DMS 273 treated with DMSO at 0.1 percent for 48 hours (cell line): ENCODE measurements at regions not wholly inside any gene's neighbourhood (a gene's known extent, or its start where the extent isn't known, plus 50 kb on each side); places are given as distances from the start of the nearest gene placed in this dataset.
"Not testable (repeated sequence)": the region's sequence is repeated elsewhere in the genome, so short reads cannot be mapped to it uniquely, and the experiment has no call there.

Experiments used
- DNase-seq: peaks from one replicate; lab custom pipeline; 2025; lab: John Stamatoyannopoulos, UW

- DNase-seq = no peak
These were observed 781.4 kb upstream of the INTU start for GRCh38 chr4:126851391-126851790.

GRCh38 chr4:126853715-126854114 is 779.0 kb upstream of the INTU start:
- DNase-seq = no peak

- no peak for DNase-seq
These were observed 775.9 kb upstream of the INTU start for GRCh38 chr4:126856906-126857305.

GRCh38 chr4:126859314-126859713 is 773.4 kb upstream of the INTU start:
- DNase-seq = no peak

GRCh38 chr4:126859872-126860271 is 772.9 kb upstream of the INTU start:
- DNase-seq = no peak

GRCh38 chr4:126860308-126860707 is 772.4 kb upstream of the INTU start:
- no peak for DNase-seq

GRCh38 chr4:126869967-126870366 is 762.8 kb upstream of the INTU start:
- no peak for DNase-seq

GRCh38 chr4:126871810-126872209 is 760.9 kb upstream of the INTU start:
- no peak for DNase-seq

- DNase-seq = no peak
These were observed 758.2 kb upstream of the INTU start for GRCh38 chr4:126874533-126874932.

- DNase-seq = no peak
These were observed 743.8 kb upstream of the INTU start for GRCh38 chr4:126888968-126889367.

- DNase-seq = no peak
These were observed 742.4 kb upstream of the INTU start for GRCh38 chr4:126890383-126890782.

GRCh38 chr4:126890994-126891393 is 741.8 kb upstream of the INTU start:
- no peak for DNase-seq

GRCh38 chr4:126894963-126895362 is 737.8 kb upstream of the INTU start:
- no peak for DNase-seq

GRCh38 chr4:126895988-126896570 is 736.7 kb upstream of the INTU start:
- no peak for DNase-seq

GRCh38 chr4:126897038-126897437 is 735.7 kb upstream of the INTU start:
- no peak for DNase-seq

- no peak for DNase-seq
These were observed 733.9 kb upstream of the INTU start for GRCh38 chr4:126898815-126899214.

GRCh38 chr4:126899331-126899801 is 733.4 kb upstream of the INTU start:
- peak; percentile 36 for DNase-seq

- no peak for DNase-seq
These were observed 726.3 kb upstream of the INTU start for GRCh38 chr4:126906466-126906865.

GRCh38 chr4:126907389-126907788 is 725.4 kb upstream of the INTU start:
- DNase-seq = no peak

- DNase-seq = no peak
These were observed 716.6 kb upstream of the INTU start for GRCh38 chr4:126916049-126916625.

GRCh38 chr4:126916626-126917140 is 716.1 kb upstream of the INTU start:
- DNase-seq = no peak

- not testable (repeated sequence) for DNase-seq
These were observed 710.3 kb upstream of the INTU start for GRCh38 chr4:126922328-126922938.

GRCh38 chr4:126924237-126924636 is 708.5 kb upstream of the INTU start:
- no peak for DNase-seq
